ENCODE measurements at regions not wholly inside any gene's neighbourhood (a gene's known extent, or its start where the extent isn't known, plus 50 kb on each side); places are given as distances from the start of the nearest gene placed in this dataset.

GRCh38 chr6:91341473-91341872, 754.6 kb upstream of the MAP3K7 start:
- no peaks in the 10 kb centered on the region for H3K36me3 ChIP-seq (ENCODE audit: control insufficient read depth, insufficient read depth, low read length)
- H3K9me3 ChIP-seq (ENCODE audit: control insufficient read depth, low read length), result no peaks in the 10 kb centered on the region
- no peak overlapping the region for H3K27ac ChIP-seq (ENCODE audit: insufficient read depth, low read depth, low read length, poor library complexity, severe bottlenecking)
- no peaks in the 10 kb centered on the region for H3K27me3 ChIP-seq (ENCODE audit: control insufficient read depth, insufficient read depth, low read length, poor library complexity, severe bottlenecking)
- no peak overlapping the region for H3K4me3 ChIP-seq (ENCODE audit: insufficient read depth, low read depth, low read length)
- peaks cover 9% of the 10 kb centered on the region for H3K4me1 ChIP-seq (ENCODE audit: control insufficient read depth, insufficient read depth, low read length)
- 7 to 14% methylated on average over 3 of the region's 3 CpGs for WGBS, 2 experiments

GRCh38 chr6:91340896-91341395, 754.1 kb upstream of the MAP3K7 start:
- no peak overlapping the region for H3K4me3 ChIP-seq (ENCODE audit: insufficient read depth, low read depth, low read length)
- WGBS, 2 experiments, result 5 to 9% methylated on average over 3 of the region's 3 CpGs

GRCh38 chr6:91337967-91338366, 751.1 kb upstream of the MAP3K7 start:
- 90 to 96% methylated on average over 2 to 3 of the region's 4 CpGs for WGBS, 2 experiments
- Histone ChIP-seq H3K27ac (ENCODE audit: insufficient read depth, low read depth, low read length, poor library complexity, severe bottlenecking) (no peak overlapping the region), H3K4me3 (ENCODE audit: insufficient read depth, low read depth, low read length) (no peak overlapping the region), H3K4me1 (ENCODE audit: control insufficient read depth, insufficient read depth, low read length) (peaks cover 9% of the 10 kb centered on the region), H3K9me3 (ENCODE audit: control insufficient read depth, low read length) (no peaks in the 10 kb centered on the region), H3K27me3 (ENCODE audit: control insufficient read depth, insufficient read depth, low read length, poor library complexity, severe bottlenecking) (no peaks in the 10 kb centered on the region), H3K36me3 (ENCODE audit: control insufficient read depth, insufficient read depth, low read length) (no peaks in the 10 kb centered on the region)

More at GRCh38 chr6:91340896-91341395, 754.1 kb upstream of the MAP3K7 start:
- Histone ChIP-seq H3K27ac (ENCODE audit: insufficient read depth, low read depth, low read length, poor library complexity, severe bottlenecking) (no peak overlapping the region), H3K36me3 (ENCODE audit: control insufficient read depth, insufficient read depth, low read length) (no peaks in the 10 kb centered on the region), H3K9me3 (ENCODE audit: control insufficient read depth, low read length) (no peaks in the 10 kb centered on the region), H3K27me3 (ENCODE audit: control insufficient read depth, insufficient read depth, low read length, poor library complexity, severe bottlenecking) (no peaks in the 10 kb centered on the region), H3K4me1 (ENCODE audit: control insufficient read depth, insufficient read depth, low read length) (peaks cover 9% of the 10 kb centered on the region)

DNA sequence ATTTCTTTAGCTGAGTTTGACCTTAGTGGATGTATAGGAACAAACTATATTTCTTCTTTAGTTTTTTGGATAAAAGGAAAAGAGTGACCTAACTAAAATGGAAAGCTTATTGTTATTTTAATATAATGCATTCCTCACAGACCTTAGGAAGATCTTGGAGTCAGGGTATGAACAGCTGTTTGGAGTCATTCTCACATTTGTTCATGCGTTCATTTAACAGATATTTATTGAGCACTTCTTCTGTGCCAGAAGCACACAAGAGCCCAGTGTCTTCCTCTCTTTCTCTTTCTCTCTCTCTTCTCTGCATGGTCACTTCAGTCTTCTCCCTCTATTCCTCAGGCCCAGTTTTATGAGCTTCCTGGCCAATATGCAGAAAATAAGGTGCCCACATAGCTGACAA, 744.0 kb upstream of the MAP3K7 start:
- Histone ChIP-seq H3K4me1 (ENCODE audit: control insufficient read depth, insufficient read depth, low read length) (peaks cover 6% of the 10 kb centered on the region), H3K9me3 (ENCODE audit: control insufficient read depth, low read length) (no peaks in the 10 kb centered on the region), H3K27me3 (ENCODE audit: control insufficient read depth, insufficient read depth, low read length, poor library complexity, severe bottlenecking) (no peaks in the 10 kb centered on the region), H3K4me3 (ENCODE audit: insufficient read depth, low read depth, low read length) (no peak overlapping the region), H3K36me3 (ENCODE audit: control insufficient read depth, insufficient read depth, low read length) (no peaks in the 10 kb centered on the region), H3K27ac (ENCODE audit: insufficient read depth, low read depth, low read length, poor library complexity, severe bottlenecking) (no peak overlapping the region)
- 85 to 92% methylated on average over 1 of the region's 1 CpG for WGBS, 2 experiments

DNA sequence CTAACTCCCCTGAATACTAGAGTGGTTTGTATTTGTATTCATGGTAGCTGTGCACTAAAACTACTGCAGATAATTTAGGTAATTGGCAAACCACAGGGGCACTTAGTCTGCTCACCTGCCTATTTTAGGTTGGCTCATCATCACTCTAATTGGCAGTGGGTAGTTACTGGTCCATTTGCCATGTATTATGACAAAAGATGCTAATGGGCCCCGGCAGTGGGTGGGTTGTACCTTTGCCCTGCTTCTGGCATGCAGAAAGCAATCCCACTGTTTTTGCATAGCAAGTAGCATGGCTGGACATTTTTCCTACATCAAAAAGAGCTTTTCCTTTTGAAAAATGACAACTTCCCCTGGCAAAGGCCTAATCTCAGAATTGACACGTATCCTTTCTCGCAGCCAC, 741.4 kb upstream of the MAP3K7 start:
- H3K4me3 ChIP-seq (ENCODE audit: insufficient read depth, low read depth, low read length), result no peak overlapping the region
- H3K27ac ChIP-seq (ENCODE audit: insufficient read depth, low read depth, low read length, poor library complexity, severe bottlenecking), result no peak overlapping the region
- no peaks in the 10 kb centered on the region for H3K27me3 ChIP-seq (ENCODE audit: control insufficient read depth, insufficient read depth, low read length, poor library complexity, severe bottlenecking)
- H3K36me3 ChIP-seq (ENCODE audit: control insufficient read depth, insufficient read depth, low read length), result no peaks in the 10 kb centered on the region
- peaks cover 6% of the 10 kb centered on the region for H3K4me1 ChIP-seq (ENCODE audit: control insufficient read depth, insufficient read depth, low read length)
- H3K9me3 ChIP-seq (ENCODE audit: control insufficient read depth, low read length), result no peaks in the 10 kb centered on the region
- WGBS, 2 experiments, result 94% methylated on average over 3 of the region's 3 CpGs

GRCh38 chr6:91324711-91325110, 737.8 kb upstream of the MAP3K7 start:
- H3K27me3 ChIP-seq (ENCODE audit: control insufficient read depth, insufficient read depth, low read length, poor library complexity, severe bottlenecking), result no peaks in the 10 kb centered on the region
- H3K27ac ChIP-seq (ENCODE audit: insufficient read depth, low read depth, low read length, poor library complexity, severe bottlenecking), result no peak overlapping the region
- 86 to 94% methylated on average over 2 of the region's 2 CpGs for WGBS, 2 experiments
- no peaks in the 10 kb centered on the region for H3K36me3 ChIP-seq (ENCODE audit: control insufficient read depth, insufficient read depth, low read length)
- H3K4me1 ChIP-seq (ENCODE audit: control insufficient read depth, insufficient read depth, low read length), result peaks cover 2% of the 10 kb centered on the region
- no peak overlapping the region for H3K4me3 ChIP-seq (ENCODE audit: insufficient read depth, low read depth, low read length)
- no peaks in the 10 kb centered on the region for H3K9me3 ChIP-seq (ENCODE audit: control insufficient read depth, low read length)

- Histone ChIP-seq H3K36me3 (ENCODE audit: control insufficient read depth, insufficient read depth, low read length) (no peaks in the 10 kb centered on the region), H3K27me3 (ENCODE audit: control insufficient read depth, insufficient read depth, low read length, poor library complexity, severe bottlenecking) (no peaks in the 10 kb centered on the region), H3K9me3 (ENCODE audit: control insufficient read depth, low read length) (no peaks in the 10 kb centered on the region), H3K4me3 (ENCODE audit: insufficient read depth, low read depth, low read length) (no peak overlapping the region), H3K27ac (ENCODE audit: insufficient read depth, low read depth, low read length, poor library complexity, severe bottlenecking) (no peak overlapping the region), H3K4me1 (ENCODE audit: control insufficient read depth, insufficient read depth, low read length) (no peaks in the 10 kb centered on the region)
These were observed 731.1 kb upstream of the MAP3K7 start for GRCh38 chr6:91317984-91318383.

DNA sequence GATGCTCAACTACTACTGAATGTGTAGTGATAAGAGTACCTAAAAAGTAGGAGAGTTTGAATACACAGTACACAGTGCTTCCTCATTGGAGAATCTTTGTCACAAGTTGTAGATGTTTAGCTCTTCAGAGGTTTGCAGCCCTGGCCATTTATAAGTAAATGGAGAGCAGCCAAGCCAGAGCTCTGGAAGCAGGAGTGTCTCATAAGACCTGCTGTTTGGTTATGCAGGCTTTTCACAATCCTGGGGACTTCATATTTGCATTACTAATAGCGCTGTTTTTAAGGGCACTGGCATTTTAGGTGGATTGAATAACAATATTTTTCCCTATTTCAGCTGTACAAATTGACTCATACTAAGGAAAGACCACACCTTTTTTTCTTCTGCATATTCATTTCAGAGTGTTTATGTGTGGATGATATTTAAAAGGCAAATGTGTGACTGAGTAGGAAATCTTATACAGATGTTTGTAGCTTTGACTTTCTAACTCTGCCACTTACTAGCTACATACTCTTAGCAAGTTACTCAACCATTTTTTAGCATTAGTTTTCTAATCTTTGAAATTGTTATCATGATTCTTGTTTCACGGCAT, 730.5 kb upstream of the MAP3K7 start:
- WGBS, 2 experiments, result 60 to 65% methylated on average over 2 of the region's 2 CpGs
- no peaks in the 10 kb centered on the region for H3K9me3 ChIP-seq (ENCODE audit: control insufficient read depth, low read length)

DNA sequence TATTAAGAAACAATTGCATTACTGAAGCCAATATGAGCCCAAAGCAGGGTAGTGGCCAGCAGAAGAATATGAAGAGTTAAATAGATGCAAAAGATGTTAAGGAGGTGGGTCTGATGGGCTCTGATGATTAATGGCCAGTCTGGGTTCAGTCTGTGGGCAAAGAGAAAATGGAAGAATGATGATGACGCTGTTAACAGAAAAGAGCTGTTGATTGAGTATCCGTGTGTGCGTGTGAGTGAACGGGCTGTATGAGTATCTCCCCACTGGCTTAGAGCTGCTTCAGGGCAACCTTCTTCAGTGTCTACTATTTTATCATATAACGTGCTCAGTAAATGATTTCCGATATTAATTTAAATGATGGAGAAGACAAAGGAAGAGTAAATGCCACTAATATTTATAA, 723.3 kb upstream of the MAP3K7 start:
- Histone ChIP-seq H3K9me3 (ENCODE audit: control insufficient read depth, low read length) (no peaks in the 10 kb centered on the region), H3K4me1 (ENCODE audit: control insufficient read depth, insufficient read depth, low read length) (no peaks in the 10 kb centered on the region), H3K27ac (ENCODE audit: insufficient read depth, low read depth, low read length, poor library complexity, severe bottlenecking) (no peak overlapping the region), H3K4me3 (ENCODE audit: insufficient read depth, low read depth, low read length) (no peak overlapping the region), H3K27me3 (ENCODE audit: control insufficient read depth, insufficient read depth, low read length, poor library complexity, severe bottlenecking) (no peaks in the 10 kb centered on the region), H3K36me3 (ENCODE audit: control insufficient read depth, insufficient read depth, low read length) (no peaks in the 10 kb centered on the region)
- WGBS, 2 experiments, result 92 to 95% methylated on average over 4 to 6 of the region's 6 CpGs

More for the DNA sequence above, 730.5 kb upstream of the MAP3K7 start:
- no peaks in the 10 kb centered on the region for H3K4me1 ChIP-seq (ENCODE audit: control insufficient read depth, insufficient read depth, low read length)
- no peak overlapping the region for H3K27ac ChIP-seq (ENCODE audit: insufficient read depth, low read depth, low read length, poor library complexity, severe bottlenecking)
- H3K27me3 ChIP-seq (ENCODE audit: control insufficient read depth, insufficient read depth, low read length, poor library complexity, severe bottlenecking), result no peaks in the 10 kb centered on the region
- no peaks in the 10 kb centered on the region for H3K36me3 ChIP-seq (ENCODE audit: control insufficient read depth, insufficient read depth, low read length)
- no peak overlapping the region for H3K4me3 ChIP-seq (ENCODE audit: insufficient read depth, low read depth, low read length)

- WGBS, 2 experiments, result 100% methylated on average over 1 to 2 of the region's 2 CpGs
- Histone ChIP-seq H3K4me1 (ENCODE audit: control insufficient read depth, insufficient read depth, low read length) (no peaks in the 10 kb centered on the region), H3K27me3 (ENCODE audit: control insufficient read depth, insufficient read depth, low read length, poor library complexity, severe bottlenecking) (no peaks in the 10 kb centered on the region), H3K36me3 (ENCODE audit: control insufficient read depth, insufficient read depth, low read length) (no peaks in the 10 kb centered on the region), H3K27ac (ENCODE audit: insufficient read depth, low read depth, low read length, poor library complexity, severe bottlenecking) (no peak overlapping the region), H3K9me3 (ENCODE audit: control insufficient read depth, low read length) (no peaks in the 10 kb centered on the region), H3K4me3 (ENCODE audit: insufficient read depth, low read depth, low read length) (no peak overlapping the region)
These were observed 718.9 kb upstream of the MAP3K7 start for GRCh38 chr6:91305755-91306154.

DNA sequence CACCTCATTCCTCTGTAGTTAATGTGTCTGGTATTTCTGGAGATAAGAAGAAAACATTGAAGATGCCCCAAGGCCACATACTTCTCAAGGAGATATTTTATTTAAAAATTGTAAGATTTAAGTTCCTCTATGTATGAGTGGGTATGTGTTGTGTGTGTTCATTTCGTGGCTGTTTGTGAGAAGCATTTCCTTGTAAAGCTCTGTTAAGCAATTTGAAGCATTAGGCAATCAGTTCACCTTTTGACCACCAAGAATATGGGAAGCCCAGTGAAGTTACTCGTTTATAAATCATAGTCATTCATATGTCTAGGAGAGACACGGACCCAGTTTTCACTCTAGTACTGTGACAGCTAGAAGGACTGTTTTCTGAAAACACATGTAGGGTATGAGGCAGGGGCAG, 717.6 kb upstream of the MAP3K7 start:
- Histone ChIP-seq H3K4me3 (ENCODE audit: insufficient read depth, low read depth, low read length) (no peak overlapping the region), H3K4me1 (ENCODE audit: control insufficient read depth, insufficient read depth, low read length) (peaks cover under 1% of the 10 kb centered on the region), H3K9me3 (ENCODE audit: control insufficient read depth, low read length) (no peaks in the 10 kb centered on the region), H3K27me3 (ENCODE audit: control insufficient read depth, insufficient read depth, low read length, poor library complexity, severe bottlenecking) (no peaks in the 10 kb centered on the region), H3K36me3 (ENCODE audit: control insufficient read depth, insufficient read depth, low read length) (no peaks in the 10 kb centered on the region), H3K27ac (ENCODE audit: insufficient read depth, low read depth, low read length, poor library complexity, severe bottlenecking) (no peak overlapping the region)
- 85 to 94% methylated on average over 3 of the region's 3 CpGs for WGBS, 2 experiments

All from ectodermal cell (in vitro differentiated cells).